HG02642 (cell line): ENCODE measurements at regions not wholly inside any gene's neighbourhood (a gene's known extent, or its start where the extent isn't known, plus 50 kb on each side); places are given as distances from the start of the nearest gene placed in this dataset.

ENCODE experiments used
- ATAC-seq: cut with Tn5 transposase; IDR thresholded peaks from one replicate; pipeline ENCODE4 v1.9.1; 2021; ENCODE audit warnings: mild to moderate bottlenecking; ENCODE audit not compliant: unreplicated experiment, poor library complexity

DNA sequence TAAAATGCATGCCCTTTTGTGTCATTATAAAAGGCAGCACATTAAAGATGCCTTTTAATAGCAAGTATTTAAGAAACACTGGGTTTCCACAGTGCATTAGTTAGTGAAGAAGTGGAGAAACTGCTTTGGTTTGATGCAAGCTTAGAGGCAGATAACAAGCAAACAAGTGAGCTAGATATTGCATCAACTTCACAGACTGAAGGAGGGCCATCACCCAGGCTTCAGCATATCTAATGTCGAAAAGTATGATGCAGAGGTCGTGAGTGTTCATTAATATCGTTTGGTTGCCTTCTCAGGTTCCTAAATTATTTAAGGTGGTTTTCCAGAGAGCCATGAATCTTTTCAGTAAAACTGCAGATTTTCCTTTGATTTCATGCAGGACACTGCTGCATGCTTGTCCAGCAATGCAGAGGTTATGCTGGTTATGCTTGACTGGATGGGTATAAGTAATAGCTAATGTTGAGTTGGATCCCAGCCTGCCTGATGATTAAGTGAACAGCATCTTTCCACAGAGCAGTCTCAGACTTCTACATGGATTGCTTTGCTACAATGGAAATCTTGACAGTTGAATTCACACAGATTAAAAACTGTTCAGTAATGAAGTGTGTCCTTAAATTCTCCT is 69.7 kb upstream of the IPO9 start:
- ATAC-seq, result no peak

DNA sequence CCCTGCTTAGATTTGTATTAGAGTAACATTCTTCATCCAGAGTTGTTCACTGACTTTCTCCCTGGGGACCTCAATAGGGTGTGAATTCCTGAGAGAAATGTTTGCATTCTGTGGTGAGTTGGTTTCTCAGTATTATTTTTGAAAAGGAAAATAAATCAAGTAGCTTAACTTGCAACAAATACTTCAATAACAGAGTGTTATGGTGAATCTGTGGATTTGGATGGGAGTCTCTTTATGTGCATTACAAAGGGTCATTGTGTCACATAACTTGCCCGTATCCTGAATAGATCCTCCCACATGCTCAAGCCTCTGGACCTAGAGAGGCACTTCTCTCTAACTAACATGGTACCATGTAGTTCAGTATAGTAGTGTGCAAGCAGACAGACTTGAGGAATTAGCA is 68.4 kb upstream of the IPO9 start:
- ATAC-seq, result no peak

DNA sequence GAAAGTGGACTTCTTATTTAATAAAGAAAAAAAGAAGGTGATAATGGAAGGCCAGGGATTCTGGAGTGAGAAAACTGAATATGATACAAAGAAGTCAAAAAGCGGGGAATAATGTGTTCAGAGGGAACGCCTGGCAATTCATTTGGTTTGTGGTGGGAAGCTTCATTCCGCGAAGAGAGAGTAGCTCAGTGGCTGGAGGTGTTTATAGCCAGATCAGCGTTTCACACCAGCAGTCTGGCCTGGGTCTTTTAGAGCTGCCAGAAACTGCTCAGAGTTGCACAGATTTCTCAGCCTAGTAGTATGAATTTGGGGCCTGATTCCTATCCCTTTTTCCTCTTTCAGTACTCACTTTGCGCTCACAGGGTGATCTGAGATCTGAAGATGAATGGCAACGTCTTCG is 67.8 kb upstream of the IPO9 start:
- ATAC-seq, result no peak

DNA sequence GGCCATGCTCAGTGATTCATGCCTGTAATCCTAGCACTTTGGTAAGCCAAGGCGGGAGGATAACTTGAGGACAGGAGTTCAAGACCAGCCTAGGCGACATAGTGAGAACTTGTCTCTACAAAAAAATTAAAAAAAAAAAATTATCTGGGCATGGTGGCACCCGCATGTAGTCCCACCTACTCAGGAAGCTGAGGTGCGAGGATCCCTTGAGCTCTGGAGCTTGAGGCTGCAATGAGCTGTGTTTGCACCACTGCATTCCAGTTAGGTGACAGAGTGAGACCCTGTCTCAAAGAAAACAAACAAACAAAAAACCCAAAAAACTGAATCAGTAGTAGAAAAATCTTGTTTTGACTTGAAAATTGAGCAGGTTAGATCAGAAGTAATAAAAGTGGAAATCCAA is 67.1 kb upstream of the IPO9 start:
- no peak for ATAC-seq

DNA sequence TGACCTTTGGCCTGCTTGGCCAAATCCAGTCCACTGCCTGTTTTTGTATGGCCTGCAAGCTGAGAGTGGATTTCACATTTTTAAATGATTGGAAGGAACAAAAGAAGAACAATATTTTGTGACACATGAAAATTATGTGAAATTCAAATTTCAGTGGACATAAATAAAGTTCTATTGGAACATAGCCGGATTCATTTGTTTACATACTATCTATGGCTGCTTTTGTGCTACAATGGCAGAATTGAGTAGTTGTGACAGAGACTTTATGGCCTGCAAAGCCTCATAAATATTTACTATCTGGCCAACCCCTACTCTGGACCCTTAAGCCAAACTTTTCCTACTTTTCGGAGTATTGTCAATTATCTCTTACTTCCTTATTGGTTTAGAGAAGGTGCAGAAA is 66.6 kb upstream of the IPO9 start:
- no peak for ATAC-seq

DNA sequence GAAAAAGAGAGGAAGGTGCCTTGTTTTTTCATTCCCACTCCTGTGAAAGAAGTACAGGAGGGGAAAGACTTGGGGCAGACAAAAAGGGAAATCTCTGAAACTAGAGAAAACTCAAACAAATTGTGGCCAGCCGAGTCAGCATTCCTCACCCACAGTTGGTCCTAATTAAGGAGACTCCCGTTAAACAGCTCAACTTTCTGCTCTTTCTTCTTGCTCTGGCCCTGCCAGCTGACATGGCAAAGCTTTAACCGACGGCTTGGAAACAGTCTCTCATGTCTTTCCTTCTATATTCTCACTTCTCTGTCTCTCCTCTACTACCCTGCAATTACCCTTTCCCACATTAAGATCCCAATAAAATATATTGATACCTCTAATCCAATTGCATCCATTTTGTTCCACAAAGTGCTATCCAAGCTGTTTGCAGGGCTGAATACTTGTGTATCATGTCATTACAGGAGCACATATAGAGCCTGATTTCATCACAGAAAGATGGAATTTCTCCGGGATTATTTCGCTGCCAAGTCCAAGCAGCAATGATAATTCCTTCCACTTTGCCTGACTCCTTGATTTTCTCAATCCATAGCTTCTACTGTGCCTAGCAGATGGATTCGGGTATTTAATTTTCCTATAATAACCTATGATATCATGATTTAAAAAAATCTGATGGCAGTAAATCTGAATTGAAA is 65.4 kb upstream of the IPO9 start:
- ATAC-seq, result no peak

DNA sequence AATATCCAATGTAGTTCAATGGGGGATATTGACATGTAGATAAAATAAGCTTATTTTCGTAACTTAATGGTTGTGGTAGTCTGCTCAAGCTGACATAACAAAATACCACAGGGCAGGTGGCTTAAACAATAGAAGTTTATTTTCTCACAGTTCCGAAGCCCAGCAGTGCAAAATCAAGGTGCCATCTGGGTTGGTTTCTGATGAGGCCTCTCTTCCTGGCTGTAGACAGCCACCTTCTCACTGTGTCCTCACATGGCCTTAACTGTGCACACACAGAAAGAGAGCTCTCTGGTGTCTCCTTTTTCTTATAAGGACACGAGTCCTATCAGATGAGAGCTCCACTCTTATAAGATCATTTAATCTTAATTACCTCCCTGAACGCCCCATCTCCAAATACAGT is 64.8 kb upstream of the IPO9 start:
- no peak for ATAC-seq

DNA sequence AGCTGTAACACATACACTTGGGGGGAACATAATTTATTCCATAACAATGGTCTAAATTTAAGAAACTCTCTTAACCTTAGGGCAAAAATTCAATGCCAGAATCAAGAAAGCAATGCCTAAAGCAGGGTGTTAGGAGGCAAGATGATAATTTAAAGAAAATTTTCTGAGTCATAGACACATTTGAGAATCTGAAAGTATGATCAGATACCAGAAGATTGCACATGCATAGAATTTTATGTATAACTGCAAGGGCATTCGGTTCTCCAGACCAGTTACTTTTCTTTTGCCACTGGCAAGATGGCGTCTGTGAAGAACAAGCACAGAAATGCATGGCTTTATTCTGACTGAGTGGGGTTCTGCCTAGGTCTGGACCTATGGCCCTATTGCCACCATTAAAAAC is 64.4 kb upstream of the IPO9 start:
- ATAC-seq, result no peak

DNA sequence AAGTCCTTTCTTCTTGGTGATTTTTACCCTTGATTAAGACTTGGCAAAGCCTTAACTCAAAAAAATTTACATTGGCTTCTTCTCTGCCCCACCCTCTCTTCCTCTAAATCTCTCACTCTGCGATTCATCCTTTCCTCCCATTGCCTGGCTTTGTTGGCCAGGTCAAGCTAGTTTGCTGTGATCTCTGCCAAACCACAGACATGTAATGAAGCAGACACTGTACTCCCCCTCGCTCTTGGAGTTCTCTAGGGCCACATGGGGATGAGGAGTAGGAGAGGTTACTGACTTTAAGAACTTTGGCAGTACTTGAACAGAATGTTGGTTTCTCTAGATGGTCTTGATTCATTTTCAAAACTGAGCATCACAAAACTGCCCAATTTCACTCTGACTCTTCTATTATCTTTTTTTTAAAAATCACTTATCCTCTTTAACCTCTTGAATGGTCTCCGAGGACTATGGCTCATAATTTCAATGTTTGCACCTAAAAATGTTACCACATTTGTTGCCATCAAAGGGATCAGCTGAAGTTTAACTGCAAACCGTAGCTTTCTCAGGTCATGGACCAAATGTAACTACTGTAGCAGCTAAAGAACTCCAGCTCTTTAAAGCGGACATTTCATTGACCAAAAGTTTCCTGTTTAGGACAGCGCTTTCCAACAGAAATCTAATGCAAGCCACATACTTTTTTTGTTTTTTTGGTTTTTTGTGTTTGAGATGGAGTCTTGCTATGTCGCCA is 62.7 kb upstream of the IPO9 start:
- ATAC-seq, result no peak

DNA sequence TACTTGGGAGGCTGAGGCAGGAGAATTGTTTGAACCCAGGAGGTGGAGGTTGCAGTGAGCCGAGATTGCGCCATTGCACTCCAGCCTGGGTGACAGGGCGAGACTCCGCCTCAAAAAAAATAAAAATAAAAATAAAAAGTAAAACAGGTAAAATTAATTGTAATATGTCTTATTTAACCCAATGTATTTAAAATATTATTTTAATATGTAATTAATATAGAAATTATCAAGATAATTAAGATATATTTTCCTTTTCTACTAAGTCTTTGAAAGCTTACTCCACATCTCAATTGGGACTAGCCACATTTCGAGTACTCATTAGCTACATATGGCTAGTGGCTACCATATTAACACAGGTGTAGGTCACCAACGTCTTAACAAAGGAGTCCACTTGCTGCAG is 61.6 kb upstream of the IPO9 start:
- ATAC-seq, result no peak

DNA sequence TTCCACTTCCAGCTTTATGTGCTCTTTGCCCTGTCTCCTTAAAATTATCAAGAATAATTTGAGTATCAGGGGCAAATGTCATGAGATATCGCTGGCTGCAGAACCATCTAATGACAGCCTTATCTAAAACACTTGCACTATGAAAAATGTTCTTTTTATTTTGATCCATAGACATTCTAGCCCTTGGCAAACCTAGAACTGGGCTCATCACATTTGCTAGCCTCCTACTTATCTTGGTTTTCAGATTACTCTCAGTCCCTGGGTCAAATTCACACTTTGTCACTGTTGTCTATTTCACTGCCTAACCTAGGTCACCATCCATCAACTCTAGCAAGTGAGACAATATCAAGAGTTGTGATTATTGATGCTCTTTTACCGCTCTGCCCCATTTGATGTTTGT is 59.9 kb upstream of the IPO9 start:
- ATAC-seq, result no peak

DNA sequence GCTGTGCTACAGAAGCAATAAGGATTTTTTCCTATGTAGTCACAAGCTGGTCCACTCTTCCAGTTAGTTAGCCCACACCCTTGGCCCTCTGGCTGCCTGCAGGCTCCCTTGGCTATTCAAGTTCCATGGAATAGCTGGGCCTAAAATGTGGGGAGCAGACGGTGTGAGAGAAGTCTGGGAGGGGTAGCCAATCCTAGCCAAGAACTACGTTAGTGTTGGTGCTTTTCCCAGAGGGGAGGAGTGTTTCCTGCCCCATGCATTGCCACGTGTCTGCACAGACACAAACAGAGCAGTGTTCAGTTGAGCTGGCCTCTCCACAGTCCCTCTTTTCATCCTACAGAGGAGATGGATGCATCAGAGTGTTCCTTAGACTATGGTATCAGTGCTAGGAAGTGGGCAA is 59.0 kb upstream of the IPO9 start:
- ATAC-seq, result no peak

DNA sequence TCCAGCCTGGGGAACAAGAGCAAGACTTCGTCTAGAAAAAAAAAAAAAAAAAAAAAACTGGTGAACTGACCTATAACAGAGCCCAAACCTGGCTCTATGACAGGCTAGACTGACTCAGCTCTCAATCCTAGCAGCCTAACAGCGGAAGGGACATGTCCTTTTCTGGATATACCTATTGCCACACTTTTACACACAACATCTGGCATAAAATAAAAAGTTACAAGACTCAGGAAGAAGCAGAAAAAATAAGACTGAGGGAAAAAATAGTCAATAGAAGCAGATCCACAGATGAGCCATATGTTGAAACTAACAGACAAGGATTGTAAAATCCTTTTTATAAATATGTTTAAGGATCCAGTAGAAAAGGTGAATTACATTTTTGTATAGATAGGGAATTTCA is 57.5 kb upstream of the IPO9 start:
- no peak for ATAC-seq

DNA sequence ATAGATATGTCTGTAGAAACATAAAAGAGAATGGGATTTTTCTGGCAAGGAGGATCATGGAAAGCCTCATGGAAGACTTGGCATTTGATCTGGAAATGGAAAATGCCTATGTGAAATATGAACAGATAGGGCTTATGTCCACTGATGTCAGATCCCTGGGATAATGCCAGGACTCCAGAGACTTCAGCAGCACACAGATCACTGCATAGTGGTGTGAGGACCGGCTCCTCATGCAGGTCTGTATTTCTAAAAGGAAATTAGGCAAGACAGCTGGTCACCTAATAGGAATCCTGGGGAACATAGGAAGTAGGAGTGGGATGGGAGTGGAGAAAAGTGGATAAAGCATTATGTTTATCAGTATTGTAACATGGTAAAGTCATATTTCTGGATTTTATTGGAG is 56.8 kb upstream of the IPO9 start:
- no peak for ATAC-seq

DNA sequence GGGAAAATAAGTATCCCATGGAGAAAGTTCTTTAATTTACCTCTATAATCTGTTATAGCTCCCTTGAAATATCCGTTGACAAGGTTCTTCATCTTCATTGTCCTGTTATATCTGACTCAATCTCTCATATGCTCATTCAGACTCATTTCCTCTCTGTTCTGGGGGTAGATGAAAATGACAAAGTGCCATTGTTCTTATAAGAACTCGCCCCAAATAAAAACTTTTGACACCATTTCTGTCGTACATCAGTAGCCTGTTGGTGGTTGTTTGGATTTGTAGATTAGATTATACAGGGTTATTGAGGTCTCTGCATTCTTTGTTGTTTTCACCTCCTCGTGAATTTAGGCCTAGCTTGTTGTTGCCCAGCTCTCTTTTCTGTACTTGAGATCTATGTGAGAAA is 55.2 kb upstream of the IPO9 start:
- ATAC-seq, result no peak

DNA sequence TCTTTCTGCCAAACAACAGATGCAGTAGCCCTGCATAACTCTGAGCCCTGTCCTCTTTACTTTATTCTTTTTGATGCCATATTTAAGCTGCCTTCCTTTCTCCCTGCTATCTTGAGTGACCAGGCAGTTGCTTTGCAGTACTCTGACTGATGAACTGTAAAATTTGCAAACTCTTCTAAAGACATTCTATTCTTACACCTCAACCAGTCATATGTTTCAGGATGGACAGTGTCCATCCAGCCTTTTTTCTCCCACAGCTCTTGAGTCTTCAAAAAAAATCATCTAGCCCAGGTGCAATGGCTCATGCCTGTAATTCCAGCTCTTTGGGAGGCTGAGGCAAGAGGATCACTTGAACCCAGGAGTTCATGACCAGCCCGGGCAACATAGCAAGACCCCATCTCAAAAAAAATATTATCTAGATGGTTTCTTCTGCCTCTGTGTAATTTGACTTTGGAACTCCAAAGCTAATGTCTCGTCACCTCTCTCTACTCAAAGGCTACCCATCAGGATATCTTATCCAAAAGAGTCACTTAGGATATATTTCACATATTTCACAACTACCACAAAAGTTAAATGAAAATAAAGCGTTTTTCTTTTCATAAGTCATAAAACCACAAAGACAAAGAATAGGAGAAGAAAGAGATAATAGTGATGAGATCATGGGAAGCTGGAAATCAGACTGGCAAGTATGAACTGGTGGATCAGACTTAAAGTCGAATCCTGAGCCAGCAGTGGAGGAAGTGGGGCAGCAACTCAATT is 54.6 kb upstream of the IPO9 start:
- no peak for ATAC-seq

DNA sequence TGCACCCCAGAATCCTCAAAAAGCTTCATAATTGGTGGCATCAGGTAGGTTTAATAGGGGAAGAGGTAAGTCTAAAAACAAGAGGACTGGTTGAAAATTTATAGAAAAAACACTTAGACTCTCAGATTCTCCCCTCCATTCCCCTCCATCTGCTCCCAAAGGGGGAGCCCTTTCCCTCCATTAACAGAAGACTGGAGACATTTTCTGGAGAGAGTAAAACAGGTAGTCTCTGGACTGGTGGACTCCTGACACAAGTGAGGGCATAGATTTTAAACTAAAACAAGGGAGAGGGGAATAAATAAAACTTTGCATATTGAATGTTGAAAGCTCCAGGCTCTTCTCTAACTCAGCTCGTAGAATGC is 54.0 kb upstream of the IPO9 start:
- no peak for ATAC-seq

DNA sequence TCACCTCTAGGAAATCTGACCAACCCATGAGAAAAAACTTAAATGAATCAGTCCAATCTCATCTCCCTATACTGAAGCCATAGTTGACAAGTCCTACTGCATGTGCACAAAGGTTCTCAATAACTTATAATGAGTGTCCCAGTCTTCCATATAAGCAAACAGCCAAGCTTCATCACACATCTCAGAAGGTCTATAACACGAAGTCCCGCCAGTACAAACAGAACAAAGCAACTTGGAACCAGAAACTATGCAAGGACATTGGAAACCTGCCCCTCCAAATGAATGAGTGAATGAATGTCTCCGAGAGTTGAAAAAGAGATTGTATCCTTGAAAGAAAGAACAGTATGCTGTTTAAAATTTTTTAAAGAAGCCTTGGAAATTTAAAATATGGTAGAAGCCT is 53.6 kb upstream of the IPO9 start:
- ATAC-seq, result no peak

DNA sequence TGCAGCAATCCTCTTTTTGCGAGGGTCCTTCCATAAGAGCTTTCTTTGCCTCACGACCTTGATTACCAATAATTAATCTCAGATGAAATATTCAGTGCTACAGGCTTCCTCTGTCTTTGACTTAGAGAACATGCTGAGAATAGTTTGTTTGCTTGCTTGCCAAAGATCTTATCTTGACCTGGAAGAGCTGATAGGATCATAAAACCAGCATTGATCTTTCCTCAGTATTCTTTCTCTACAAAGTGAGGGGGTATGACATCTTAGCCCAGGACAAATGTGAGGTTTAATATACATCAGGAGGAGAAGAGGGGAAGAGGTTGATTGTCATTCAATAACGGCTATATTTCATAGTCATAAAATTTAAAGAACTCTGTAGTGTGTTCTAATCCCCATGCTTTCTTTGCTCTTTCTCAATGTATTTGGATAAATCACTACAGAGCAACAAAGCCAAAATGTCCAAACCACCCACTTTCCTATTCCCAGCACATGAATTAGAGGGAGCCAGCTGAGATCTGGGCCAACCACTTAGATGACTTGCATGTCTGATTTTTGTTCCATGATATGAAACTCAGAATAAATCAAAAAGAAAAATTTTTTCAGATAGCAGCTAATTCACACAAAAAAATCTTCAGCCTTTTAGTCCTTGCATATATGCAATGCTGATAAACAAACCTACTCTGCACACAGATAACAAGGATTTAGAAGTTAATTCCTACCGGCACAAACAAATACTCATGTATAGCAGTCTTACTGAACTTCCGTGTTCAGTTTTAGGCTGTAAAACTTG is 50.5 kb upstream of the IPO9 start:
- no peak for ATAC-seq
